Activated naive CD4-positive, alpha-beta T cell treated with anti-CD3 and anti-CD28 coated beads for 36 hours (primary cell): ENCODE measurements at regions not wholly inside any gene's neighbourhood (a gene's known extent, or its start where the extent isn't known, plus 50 kb on each side); places are given as distances from the start of the nearest gene placed in this dataset.

ENCODE experiments used
- CTCF ChIA-PET: fragments of 350-600 bp; sonication (Branson Sonifier 250); formaldehyde crosslinking; loops from one replicate; lab custom pipeline; 2021; ENCODE audit warnings: antibody characterized with exemption; lab: Charles Lee
- DNase-seq: peaks from one replicate; pipeline ENCODE4 v3.0.0-alpha.2; 2020
- H3K27ac Mint-ChIP-seq: one replicate; pipeline ENCODE4 v1.8.0; 2021; ENCODE audit warnings: mild to moderate bottlenecking, mixed read lengths
- H3K27me3 Mint-ChIP-seq: one replicate; pipeline ENCODE4 v1.8.0; 2021; ENCODE audit warnings: low read depth, mixed read lengths
- H3K36me3 Mint-ChIP-seq: one replicate; pipeline ENCODE4 v1.8.0; 2021; ENCODE audit warnings: low read depth, mixed read lengths
- H3K4me1 Mint-ChIP-seq: one replicate; pipeline ENCODE4 v1.8.0; 2021; ENCODE audit warnings: low read depth, mixed read lengths
- H3K4me3 Mint-ChIP-seq: one replicate; pipeline ENCODE4 v1.8.0; 2021; ENCODE audit warnings: mild to moderate bottlenecking, moderate library complexity, mixed read lengths
- H3K9me3 Mint-ChIP-seq: one replicate; pipeline ENCODE4 v1.8.0; 2021; ENCODE audit warnings: mixed read lengths
- intact Hi-C: fragments of 100-400 bp; cut with micrococcal nuclease; formaldehyde crosslinking; loops from one replicate; pipeline ENCODE4 v1.15.1; 2023

DNA sequence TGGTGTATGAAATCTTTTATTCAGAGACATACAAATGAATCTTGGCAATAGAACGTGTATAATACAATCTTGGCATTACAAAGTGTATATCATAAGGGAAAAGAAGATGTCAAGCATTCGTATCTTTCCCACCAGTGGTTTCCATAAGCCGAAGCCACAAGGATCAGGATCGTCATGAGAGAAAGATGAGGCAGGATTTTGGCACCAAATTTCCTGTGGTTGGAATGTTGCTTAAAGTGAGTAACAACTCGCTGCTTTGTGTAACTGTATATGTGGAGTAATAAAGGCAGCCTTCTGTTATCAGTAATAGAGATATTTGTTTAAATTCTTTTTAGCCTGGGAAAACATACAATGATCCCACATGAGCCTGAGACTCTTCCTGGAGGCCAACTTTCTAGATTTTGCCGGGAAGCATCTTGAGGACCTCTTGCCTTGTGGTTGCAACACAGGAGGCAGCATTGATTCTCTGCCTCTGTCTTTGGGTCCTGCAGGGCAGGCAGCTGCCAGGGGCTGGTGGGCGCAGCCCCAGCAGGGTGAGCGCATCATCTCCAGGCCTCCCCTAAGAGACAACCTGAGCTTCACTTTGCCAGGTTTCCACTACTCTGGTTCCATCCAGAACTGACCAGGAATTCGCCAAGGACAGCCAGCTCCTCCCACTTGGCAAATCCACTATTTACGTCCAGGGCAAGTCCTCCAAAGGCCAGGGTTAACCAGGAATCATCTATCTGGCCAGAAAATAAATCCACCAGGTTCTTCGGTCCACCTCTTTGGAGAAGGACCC lies 230.9 kb upstream of the SULF2 start:
- DNase-seq: no peak
- intact Hi-C loops: no loop called here
- CTCF ChIA-PET: no interaction called here
- Mint-ChIP-seq H3K36me3 (no peaks in the 10 kb centered on the region), H3K4me1 (no peaks in the 10 kb centered on the region), H3K27me3 (peaks cover 19% of the 10 kb centered on the region), H3K27ac (no peak overlapping the region), H3K4me3 (no peak overlapping the region), H3K9me3 (peaks cover 13% of the 10 kb centered on the region)

DNA sequence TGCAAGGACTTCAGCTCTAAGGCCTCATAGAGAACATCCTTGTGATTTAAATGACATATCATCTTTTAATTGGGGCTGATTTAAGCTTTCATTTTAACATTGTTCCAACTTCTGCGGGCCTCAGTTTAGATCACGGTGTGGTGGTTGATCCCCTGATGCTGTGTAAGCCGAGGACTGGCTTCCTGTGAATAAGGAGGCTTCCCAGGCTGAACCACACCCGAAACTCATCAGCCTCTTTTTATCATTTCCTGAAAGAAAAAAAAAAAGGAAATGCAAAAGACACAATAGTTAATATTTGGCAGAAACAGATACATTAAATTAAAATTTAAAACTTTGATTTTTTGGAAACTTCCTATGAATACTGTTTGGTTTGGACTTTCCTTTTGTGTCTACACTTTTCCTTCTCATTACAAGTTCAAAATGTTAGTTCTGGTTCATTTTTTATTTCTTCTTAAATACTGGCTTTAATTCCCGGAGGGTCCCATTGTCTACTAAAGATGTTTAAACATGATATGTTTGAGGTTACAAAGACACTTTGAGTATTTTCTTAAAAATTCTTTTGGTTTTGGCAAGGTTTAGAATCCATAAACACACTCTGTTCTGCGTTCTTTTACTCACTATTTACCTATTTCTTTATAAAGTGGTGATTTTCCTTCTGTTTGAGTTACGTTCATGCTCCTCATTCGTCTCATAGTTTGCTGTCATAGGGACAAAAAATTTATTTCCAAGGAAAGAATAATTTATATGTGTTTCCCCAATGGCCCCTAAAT lies 230.0 kb upstream of the SULF2 start:
- Mint-ChIP-seq H3K27me3 (peaks cover 18% of the 10 kb centered on the region), H3K27ac (no peak overlapping the region), H3K9me3 (peaks cover 13% of the 10 kb centered on the region), H3K4me3 (no peak overlapping the region), H3K4me1 (no peaks in the 10 kb centered on the region), H3K36me3 (no peaks in the 10 kb centered on the region)
- DNase-seq: no peak
- intact Hi-C loops: no loop called here
- CTCF ChIA-PET: no interaction called here

DNA sequence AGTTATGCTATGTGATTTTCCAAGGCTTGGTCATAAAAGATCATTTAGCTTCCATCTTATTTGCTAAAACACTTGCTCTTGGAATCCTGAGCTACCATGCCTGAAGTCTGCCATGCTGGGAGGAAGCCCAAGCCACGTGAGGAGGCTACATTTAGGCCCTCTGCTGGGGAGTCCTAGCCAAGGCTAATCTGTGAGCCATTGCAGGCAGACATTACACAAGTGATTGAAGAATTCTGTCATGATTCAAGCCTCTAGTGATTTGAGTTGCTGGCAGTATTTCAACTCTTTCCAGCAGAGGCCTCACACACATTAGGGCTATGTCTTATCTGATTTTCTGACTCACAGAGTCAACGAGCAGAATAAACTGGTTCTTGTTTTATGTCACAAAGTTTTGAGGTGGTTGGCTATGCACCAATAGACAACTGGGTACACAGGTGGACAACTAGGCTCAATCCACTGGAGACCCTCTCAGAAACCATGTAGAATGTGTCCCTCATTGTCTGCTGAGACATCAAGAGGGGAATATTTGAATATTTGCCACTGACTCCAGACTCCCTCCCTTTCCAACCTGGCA lies 227.2 kb upstream of the SULF2 start:
- CTCF ChIA-PET: no interaction called here
- H3K4me3 Mint-ChIP-seq: no peak overlapping the region
- no peak overlapping the region for H3K27ac Mint-ChIP-seq
- no peak for DNase-seq
- intact Hi-C loops: no loop called here
- no peaks in the 10 kb centered on the region for H3K4me1 Mint-ChIP-seq
- peaks cover 5% of the 10 kb centered on the region for H3K27me3 Mint-ChIP-seq
- H3K36me3 Mint-ChIP-seq: no peaks in the 10 kb centered on the region
- H3K9me3 Mint-ChIP-seq: peaks cover 17% of the 10 kb centered on the region

DNA sequence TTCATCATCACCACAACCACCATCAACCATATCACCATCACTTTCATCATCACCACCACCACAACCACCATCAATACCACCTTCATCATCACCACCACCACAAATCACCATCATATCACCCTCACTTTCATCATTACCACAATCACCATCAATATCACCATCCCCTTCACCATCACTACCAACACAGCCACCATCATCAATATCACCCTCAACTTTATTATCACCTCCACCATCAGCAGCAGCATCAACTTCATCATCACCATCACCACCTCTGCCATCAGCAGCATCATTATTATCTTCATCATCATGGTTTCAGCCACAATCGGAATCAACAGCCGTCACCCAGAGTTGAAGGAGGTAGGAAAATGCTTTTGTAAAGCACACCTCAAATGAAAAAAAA lies 225.7 kb upstream of the SULF2 start:
- CTCF ChIA-PET: no interaction called here
- Mint-ChIP-seq H3K4me3 (no peak overlapping the region), H3K9me3 (peaks cover 17% of the 10 kb centered on the region), H3K27me3 (peaks cover 10% of the 10 kb centered on the region), H3K27ac (no peak overlapping the region), H3K4me1 (no peaks in the 10 kb centered on the region), H3K36me3 (no peaks in the 10 kb centered on the region)
- no peak for DNase-seq
- intact Hi-C loops: no loop called here

DNA sequence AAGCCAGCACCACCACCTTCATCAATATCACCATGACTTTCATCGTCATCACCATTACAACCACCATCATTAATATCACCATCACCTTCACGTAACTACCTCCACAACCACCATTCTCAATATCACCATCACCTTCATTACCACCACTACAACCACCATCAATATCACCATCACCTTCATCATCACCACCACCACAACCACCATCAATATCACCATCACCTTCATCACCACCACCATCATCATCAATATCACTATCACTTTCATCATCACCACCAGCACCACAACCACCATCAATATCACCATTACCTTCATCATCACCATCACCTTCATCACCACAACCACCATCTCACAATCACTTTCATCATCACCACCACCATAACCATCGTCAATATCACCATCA lies 225.3 kb upstream of the SULF2 start:
- Mint-ChIP-seq H3K4me3 (no peak overlapping the region), H3K27ac (no peak overlapping the region), H3K36me3 (no peaks in the 10 kb centered on the region), H3K9me3 (peaks cover 17% of the 10 kb centered on the region), H3K4me1 (no peaks in the 10 kb centered on the region), H3K27me3 (peaks cover 10% of the 10 kb centered on the region)
- DNase-seq: no peak
- CTCF ChIA-PET: no interaction called here
- intact Hi-C loops: no loop called here

DNA sequence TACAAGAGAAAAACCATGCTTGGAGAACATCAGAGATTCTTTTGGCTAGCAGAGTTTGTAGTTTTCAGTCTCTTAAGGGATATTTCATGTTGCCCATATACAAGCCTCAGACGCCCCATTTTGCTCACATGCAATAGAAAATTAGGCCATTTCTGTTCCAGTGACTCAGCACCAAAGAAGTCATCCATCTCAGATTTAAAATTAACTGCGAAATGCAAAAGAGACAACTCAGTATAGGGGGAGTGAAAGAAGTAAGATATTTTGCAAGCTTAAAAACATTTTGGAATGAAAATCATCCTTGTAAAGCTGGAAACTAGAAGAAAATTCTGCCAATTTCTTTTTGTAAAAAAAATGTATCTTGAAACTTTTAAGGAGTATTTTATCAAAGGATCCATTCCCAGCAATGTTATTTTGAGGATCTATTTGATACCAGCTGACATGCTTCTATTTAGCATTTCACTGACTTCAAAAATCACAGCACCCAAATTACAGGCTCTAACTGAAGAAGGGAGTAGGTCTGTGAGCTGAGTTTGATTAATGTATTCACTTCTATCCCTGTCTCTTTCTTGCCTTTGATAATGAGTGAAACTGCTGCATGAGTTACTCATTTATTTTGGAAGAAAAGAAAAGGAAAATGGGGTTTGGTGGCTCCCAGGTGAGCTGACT lies 223.7 kb upstream of the SULF2 start:
- no peak overlapping the region for H3K4me3 Mint-ChIP-seq
- H3K27ac Mint-ChIP-seq: no peak overlapping the region
- peaks cover 17% of the 10 kb centered on the region for H3K9me3 Mint-ChIP-seq
- no peaks in the 10 kb centered on the region for H3K4me1 Mint-ChIP-seq
- intact Hi-C loops: no loop called here
- H3K27me3 Mint-ChIP-seq: peaks cover 19% of the 10 kb centered on the region
- CTCF ChIA-PET: interaction anchor here (0.6 kb wide), 1 partner anchor 38 kb away, joined by 3 read pairs; no protein-coding TSS in a partner anchor
- no peak for DNase-seq
- H3K36me3 Mint-ChIP-seq: no peaks in the 10 kb centered on the region

DNA sequence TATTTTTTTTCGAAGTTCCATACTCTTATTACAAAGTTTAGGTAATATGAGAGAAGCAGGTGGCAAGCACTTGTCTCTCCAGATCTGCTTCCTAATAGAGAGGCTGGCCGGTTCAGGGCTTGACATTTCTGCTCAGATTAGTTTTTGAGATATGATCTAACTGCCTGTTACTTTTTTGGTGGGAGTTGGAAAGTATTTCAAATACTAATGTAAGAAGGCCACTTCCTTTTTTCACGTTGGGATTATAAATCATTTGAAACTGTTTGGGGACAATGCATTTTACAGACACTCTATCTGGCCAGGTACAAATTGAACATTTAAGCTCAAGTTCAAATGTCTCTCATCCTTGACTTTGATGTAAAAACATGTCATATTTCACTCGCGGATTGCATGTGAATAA lies 222.1 kb upstream of the SULF2 start:
- no peak for DNase-seq
- Mint-ChIP-seq H3K9me3 (peaks cover 16% of the 10 kb centered on the region), H3K4me1 (no peaks in the 10 kb centered on the region), H3K36me3 (no peaks in the 10 kb centered on the region), H3K4me3 (no peak overlapping the region), H3K27me3 (peaks cover 27% of the 10 kb centered on the region), H3K27ac (no peak overlapping the region)
- intact Hi-C loops: no loop called here
- CTCF ChIA-PET: interaction anchor here (0.5 kb wide), 1 partner anchor 108 kb away, joined by 4 read pairs; no protein-coding TSS in a partner anchor

DNA sequence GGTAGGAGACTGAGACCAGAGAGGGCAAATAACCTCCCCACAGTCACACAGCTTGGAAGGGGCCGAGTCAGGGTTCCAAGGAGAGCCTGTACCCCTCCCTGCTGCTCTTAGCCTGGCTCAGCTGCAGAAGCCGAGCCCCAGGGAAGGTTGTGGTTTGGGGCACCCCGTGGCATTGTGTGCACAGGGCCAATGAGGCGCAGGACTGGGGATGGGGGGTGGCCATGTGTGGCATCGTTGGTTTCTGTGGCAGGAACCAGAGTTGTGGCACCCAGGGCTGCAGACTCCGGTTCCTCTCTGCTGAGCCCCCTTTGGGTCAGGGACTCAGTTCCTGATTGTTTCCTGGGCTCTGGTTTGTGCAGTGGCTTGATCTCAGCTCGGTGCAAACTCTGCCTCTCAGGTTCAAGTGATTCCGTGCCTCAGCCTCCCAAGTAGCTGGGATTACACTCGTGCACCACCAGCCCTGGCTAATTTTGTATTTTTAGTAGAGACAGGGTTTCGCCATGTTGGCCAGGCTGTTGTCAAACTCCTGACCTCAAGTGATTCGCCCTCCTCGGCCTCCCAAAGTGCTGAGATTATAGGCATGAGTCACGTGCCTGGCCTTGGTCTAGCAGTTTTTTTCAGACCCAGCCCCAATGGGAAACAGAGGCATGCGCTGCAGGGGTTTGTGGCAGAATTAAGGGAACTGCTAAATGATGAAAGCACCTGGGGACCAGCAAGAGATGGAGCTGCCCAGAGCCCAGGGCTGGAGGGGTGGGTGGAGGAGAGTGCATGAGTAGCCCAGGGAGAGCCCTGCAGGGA lies 221.0 kb upstream of the SULF2 start:
- Mint-ChIP-seq H3K9me3 (peaks cover 12% of the 10 kb centered on the region), H3K4me1 (no peaks in the 10 kb centered on the region), H3K4me3 (no peak overlapping the region), H3K27ac (no peak overlapping the region), H3K27me3 (peaks cover 29% of the 10 kb centered on the region), H3K36me3 (no peaks in the 10 kb centered on the region)
- CTCF ChIA-PET: no interaction called here
- no peak for DNase-seq
- intact Hi-C loops: no loop called here

DNA sequence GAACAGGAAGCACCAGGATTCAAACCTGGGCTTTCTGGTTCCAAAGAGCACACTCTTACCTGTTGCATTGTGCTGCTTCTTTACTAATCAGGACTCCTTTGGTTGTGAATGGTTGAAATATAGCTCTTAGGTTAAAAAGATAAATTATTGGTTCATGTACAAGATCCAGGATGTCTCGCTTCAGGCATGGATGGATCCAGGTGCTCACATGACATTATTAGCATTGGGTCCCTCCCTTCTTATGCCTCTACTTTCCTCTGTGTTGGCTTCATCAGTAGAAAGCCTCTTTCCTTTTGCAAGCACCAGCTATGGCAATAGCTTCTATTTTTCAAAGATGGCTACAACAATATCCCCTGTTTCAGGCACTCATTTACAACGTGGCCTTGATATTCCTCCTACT lies 217.7 kb upstream of the SULF2 start:
- CTCF ChIA-PET: no interaction called here
- peaks cover 29% of the 10 kb centered on the region for H3K27me3 Mint-ChIP-seq
- H3K36me3 Mint-ChIP-seq: no peaks in the 10 kb centered on the region
- no peaks in the 10 kb centered on the region for H3K4me1 Mint-ChIP-seq
- no peak for DNase-seq
- H3K4me3 Mint-ChIP-seq: no peak overlapping the region
- peaks cover 9% of the 10 kb centered on the region for H3K9me3 Mint-ChIP-seq
- H3K27ac Mint-ChIP-seq: no peak overlapping the region
- intact Hi-C loops: no loop called here

DNA sequence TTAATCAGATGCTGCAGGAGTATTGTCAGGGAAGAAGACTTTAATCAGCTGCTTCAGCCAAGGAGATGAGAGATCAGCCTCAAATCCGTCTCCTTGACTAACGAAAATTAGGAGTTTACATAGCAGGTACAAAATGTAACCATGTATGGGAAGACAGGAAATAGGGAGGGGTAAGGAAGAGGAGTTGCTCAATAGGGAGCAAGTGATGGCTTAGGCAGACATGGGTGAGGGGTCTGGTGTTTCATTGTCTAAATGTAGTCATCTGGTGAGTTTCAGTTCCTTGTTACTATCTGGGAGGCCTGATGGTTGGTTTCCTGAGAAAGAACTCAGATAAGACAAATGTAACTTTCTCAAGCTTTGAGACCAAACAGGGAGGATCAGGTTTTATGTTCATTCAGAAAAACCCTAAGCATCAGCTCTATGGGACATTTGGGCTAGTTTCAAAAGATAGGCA lies 217.3 kb upstream of the SULF2 start:
- Mint-ChIP-seq H3K4me1 (no peaks in the 10 kb centered on the region), H3K27ac (no peak overlapping the region), H3K4me3 (no peak overlapping the region), H3K9me3 (peaks cover 8% of the 10 kb centered on the region), H3K27me3 (peaks cover 28% of the 10 kb centered on the region), H3K36me3 (no peaks in the 10 kb centered on the region)
- CTCF ChIA-PET: no interaction called here
- no peak for DNase-seq
- intact Hi-C loops: no loop called here

DNA sequence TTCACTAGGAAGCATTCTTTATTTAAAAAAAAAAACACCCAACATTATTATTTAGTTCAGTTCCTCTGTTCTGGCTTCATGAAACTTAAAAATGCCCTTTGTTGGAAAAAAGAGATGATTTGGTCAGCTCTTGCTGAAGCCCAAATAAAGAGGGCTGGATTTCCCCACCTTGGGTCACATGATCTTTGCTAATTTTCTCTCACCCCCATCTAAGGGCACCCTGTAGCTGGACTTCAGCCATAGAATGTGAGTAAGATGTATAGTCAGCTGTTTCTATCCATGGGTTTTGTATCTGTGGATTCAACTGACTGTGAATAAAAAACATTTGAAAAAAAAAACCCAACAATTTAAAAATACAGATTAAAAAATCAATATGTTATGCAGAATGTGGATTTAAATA lies 213.9 kb upstream of the SULF2 start:
- CTCF ChIA-PET: interaction anchor here (0.6 kb wide), 1 partner anchor 118 kb away, joined by 4 read pairs; no protein-coding TSS in a partner anchor
- H3K27me3 Mint-ChIP-seq: peaks cover 13% of the 10 kb centered on the region
- intact Hi-C loops: no loop called here
- H3K27ac Mint-ChIP-seq: no peak overlapping the region
- no peaks in the 10 kb centered on the region for H3K4me1 Mint-ChIP-seq
- H3K36me3 Mint-ChIP-seq: no peaks in the 10 kb centered on the region
- H3K4me3 Mint-ChIP-seq: no peak overlapping the region
- DNase-seq: no peak
- peaks cover 8% of the 10 kb centered on the region for H3K9me3 Mint-ChIP-seq
